SK-N-SH treated with all-trans-retinoic acid at 6 μM for 48 hours (cell line): ENCODE measurements at regions not wholly inside any gene's neighbourhood (a gene's known extent, or its start where the extent isn't known, plus 50 kb on each side); places are given as distances from the start of the nearest gene placed in this dataset.

Experiments
- ATAC-seq: fragments of 200-7000 bp; cut with Tn5 transposase; 3 replicates; pipeline ENCODE4 v1.9.1; 2020; ENCODE audit warnings: mild to moderate bottlenecking, moderate library complexity
- ARNTL ChIP-seq: fragments of 450-650 bp; formaldehyde crosslinking; IDR thresholded peaks from 2 replicates; pipeline ENCODE4 v1.5.0; 2020; ENCODE audit warnings: low read depth, mild to moderate bottlenecking, moderate library complexity, borderline replicate concordance
- BACH2 ChIP-seq: fragments of 250-450 bp; sonication (Bioruptor Pico); IDR thresholded peaks from 2 replicates; pipeline ENCODE4 v1.9.0; 2021; ENCODE audit warnings: mild to moderate bottlenecking, borderline replicate concordance
- CSDC2 ChIP-seq: fragments of 250-450 bp; sonication (Bioruptor Pico); IDR thresholded peaks from 2 replicates; pipeline ENCODE4 v1.5.0; 2020; ENCODE audit warnings: mild to moderate bottlenecking, moderate library complexity
- CSRNP3 ChIP-seq: fragments of 250-450 bp; sonication (Bioruptor Pico); IDR thresholded peaks from 2 replicates; pipeline ENCODE4 v1.5.1; 2021; ENCODE audit warnings: mild to moderate bottlenecking, moderate library complexity
- ESRRG ChIP-seq: fragments of 250-450 bp; sonication (Bioruptor Pico); IDR thresholded peaks from 2 replicates; pipeline ENCODE4 v1.6.1; 2021; ENCODE audit warnings: mild to moderate bottlenecking
- GLIS3 ChIP-seq: fragments of 250-450 bp; sonication (Bioruptor Pico); IDR thresholded peaks from 2 replicates; pipeline ENCODE4 v1.5.0; 2020; ENCODE audit warnings: mild to moderate bottlenecking, moderate library complexity
- ISL1 ChIP-seq: fragments of 250-450 bp; sonication (Bioruptor Pico); IDR thresholded peaks from 2 replicates; pipeline ENCODE4 v2.1.2; 2022; ENCODE audit warnings: mild to moderate bottlenecking, moderate library complexity
- PATZ1 ChIP-seq: fragments of 250-450 bp; sonication (Bioruptor Pico); IDR thresholded peaks from 2 replicates; pipeline ENCODE4 v1.8.0; 2020; ENCODE audit warnings: mild to moderate bottlenecking, moderate library complexity, borderline replicate concordance
- POU6F1 ChIP-seq: fragments of 250-450 bp; sonication (Bioruptor Pico); IDR thresholded peaks from 2 replicates; pipeline ENCODE4 v1.8.0; 2021; ENCODE audit warnings: low read depth, mild to moderate bottlenecking, moderate library complexity, borderline replicate concordance
- PPARA ChIP-seq: fragments of 250-450 bp; sonication (Bioruptor Pico); IDR thresholded peaks from 2 replicates; pipeline ENCODE4 v1.5.0; 2020; ENCODE audit warnings: mild to moderate bottlenecking, borderline replicate concordance
- RARB ChIP-seq: fragments of 250-450 bp; sonication (Bioruptor Pico); IDR thresholded peaks from 2 replicates; pipeline ENCODE4 v1.8.0; 2021; ENCODE audit warnings: mild to moderate bottlenecking, moderate library complexity
- SNAI2 ChIP-seq: fragments of 250-450 bp; sonication (Bioruptor Pico); IDR thresholded peaks from 2 replicates; pipeline ENCODE4 v1.5.0; 2020; ENCODE audit warnings: mild to moderate bottlenecking, moderate library complexity
- TCF4 ChIP-seq: fragments of 250-450 bp; sonication (Bioruptor Pico); IDR thresholded peaks from 2 replicates; pipeline ENCODE4 v1.8.0; 2021; ENCODE audit warnings: mild to moderate bottlenecking, moderate library complexity, borderline replicate concordance
- TSHZ2 ChIP-seq: fragments of 250-450 bp; sonication (Bioruptor Pico); IDR thresholded peaks from 2 replicates; pipeline ENCODE4 v1.5.0; 2020; ENCODE audit warnings: mild to moderate bottlenecking, moderate library complexity
- ZC3H10 ChIP-seq: fragments of 250-450 bp; sonication (Bioruptor Pico); IDR thresholded peaks from 2 replicates; pipeline ENCODE4 v1.5.1; 2021; ENCODE audit warnings: mild to moderate bottlenecking, moderate library complexity
- ZFP3 ChIP-seq: fragments of 250-450 bp; sonication (Bioruptor Pico); IDR thresholded peaks from 2 replicates; pipeline ENCODE4 v1.5.0; 2020; ENCODE audit warnings: mild to moderate bottlenecking, moderate library complexity
- ZFP30 ChIP-seq: fragments of 450-650 bp; formaldehyde crosslinking; IDR thresholded peaks from 2 replicates; pipeline ENCODE4 v1.5.0; 2022; ENCODE audit warnings: mild to moderate bottlenecking, moderate library complexity
- ZNF565 ChIP-seq: fragments of 450-650 bp; formaldehyde crosslinking; conservative IDR thresholded peaks from 2 replicates; pipeline ENCODE4 v1.5.0; 2020; ENCODE audit warnings: low read depth, mild to moderate bottlenecking, moderate library complexity
- ZNF70 ChIP-seq: fragments of 450-650 bp; formaldehyde crosslinking; IDR thresholded peaks from 2 replicates; pipeline ENCODE4 v1.5.0; 2020; ENCODE audit warnings: mild to moderate bottlenecking, moderate library complexity

- no peak for ATAC-seq
- TF ChIP-seq PPARA (CRISPR knock-in tag) = no peak
- TF ChIP-seq ZNF565 (CRISPR knock-in tag) = no peak
- no peak for TF ChIP-seq PATZ1
- no peak for TF ChIP-seq ESRRG (CRISPR knock-in tag)
- TF ChIP-seq RARB (CRISPR knock-in tag) = no peak
- TF ChIP-seq TCF4 (CRISPR knock-in tag) = no peak
- TF ChIP-seq ZFP3 (CRISPR knock-in tag) = no peak
These were observed 274.6 kb upstream of the HABP2 start for GRCh38 chr10:113278221-113278620.

GRCh38 chr10:113278664-113279063 is 274.2 kb upstream of the HABP2 start:
- ATAC-seq = no peak
- no peak for TF ChIP-seq GLIS3
- TF ChIP-seq CSDC2 (CRISPR knock-in tag) = no peak
- no peak for TF ChIP-seq ZC3H10 (CRISPR knock-in tag)
- no peak for TF ChIP-seq ZNF565 (CRISPR knock-in tag)

- TF ChIP-seq ISL1 (no peak), CSDC2 (CRISPR knock-in tag) (no peak), ZFP30 (CRISPR knock-in tag) (no peak), ESRRG (CRISPR knock-in tag) (no peak), PPARA (CRISPR knock-in tag) (no peak)
- ATAC-seq = no peak
These were observed 273.6 kb upstream of the HABP2 start for GRCh38 chr10:113279262-113279661.

- TF ChIP-seq ZNF70 (CRISPR knock-in tag) (no peak), SNAI2 (no peak), RARB (CRISPR knock-in tag) (no peak)
- no peak for ATAC-seq
These were observed 270.3 kb upstream of the HABP2 start for GRCh38 chr10:113282564-113282963.

- ATAC-seq = 0 out of 3 replicates have a peak, but pooled peaks have one; percentile 26
- no peak for TF ChIP-seq ISL1
- TF ChIP-seq CSRNP3 (CRISPR knock-in tag) = no peak
- TF ChIP-seq TSHZ2 (CRISPR knock-in tag) = no peak
- TF ChIP-seq SNAI2 = no peak
- TF ChIP-seq POU6F1 (CRISPR knock-in tag) = no peak
- TF ChIP-seq CSDC2 (CRISPR knock-in tag) = no peak
- no peak for TF ChIP-seq ARNTL
- no peak for TF ChIP-seq ZC3H10 (CRISPR knock-in tag)
- no peak for TF ChIP-seq TCF4 (CRISPR knock-in tag)
- TF ChIP-seq GLIS3 = no peak
- TF ChIP-seq BACH2 (CRISPR knock-in tag) = no peak
- TF ChIP-seq ZFP30 (CRISPR knock-in tag) = no peak
- TF ChIP-seq, all 23 proteins: peak for 0
These were observed 269.7 kb upstream of the HABP2 start for GRCh38 chr10:113283189-113283588.
